Mucosa of descending colon (tissue), 3 donors: ENCODE measurements at regions not wholly inside any gene's neighbourhood (a gene's known extent, or its start where the extent isn't known, plus 50 kb on each side); places are given as distances from the start of the nearest gene placed in this dataset.

Source experiments
- ATAC-seq: fragments of 200-7000 bp; cut with Tn5 transposase; one replicate; pipeline ENCODE4 v1.9.1; 2020; ENCODE audit warnings: mild to moderate bottlenecking, moderate library complexity
- DNase-seq, 3 donors: peaks; one replicate each; pipeline ENCODE4 v3.0.0-alpha.2; 2020
- H3K36me3 ChIP-seq: fragments of 200-600 bp; one replicate; pipeline ENCODE4 v1.8.0; 2021; ENCODE audit warnings: low read depth, mild to moderate bottlenecking
- H3K4me1 ChIP-seq: fragments of 200-600 bp; one replicate; pipeline ENCODE4 v1.8.0; 2021; ENCODE audit warnings: low read depth, mild to moderate bottlenecking
- H3K4me3 ChIP-seq: fragments of 200-600 bp; one replicate; pipeline ENCODE4 v1.8.0; 2021; ENCODE audit warnings: mild to moderate bottlenecking
- H3K9me3 ChIP-seq: fragments of 200-600 bp; one replicate; pipeline ENCODE4 v1.8.0; 2021; ENCODE audit warnings: mild to moderate bottlenecking
- CTCF ChIP-seq: fragments of 200-600 bp; IDR thresholded peaks from one replicate; pipeline ENCODE4 v1.8.0; 2022; ENCODE audit warnings: antibody characterized with exemption, mild to moderate bottlenecking
- intact Hi-C, 2 donors: fragments of 100-400 bp; cut with DNase I in 1 of 2; cut with micrococcal nuclease in 1 of 2; formaldehyde crosslinking; loops; one replicate each; pipeline versions ENCODE4 v1.11.0 to v1.11.1; 2022; cut with DNase I, micrococcal nuclease
- donor health status: DM: no; HTN: no; CAD: no; lungs with moderate emphysema.
- donor health status: DM: no; HTN: no; CAD: no.
- donor health status: DM: no; HTN: yes; CAD: no.

- TF ChIP-seq CTCF: no peak
- no peaks in the 10 kb centered on the region for H3K36me3 ChIP-seq
- DNase-seq: no peak
- H3K9me3 ChIP-seq: no peaks in the 10 kb centered on the region
- H3K4me3 ChIP-seq: no peak overlapping the region
- intact Hi-C loops: no loop called here
- ATAC-seq: no peak
- H3K4me1 ChIP-seq: no peaks in the 10 kb centered on the region
Measured at GRCh38 chr6:96301781-96302180, 219.8 kb upstream of the UFL1 start.

- no peaks in the 10 kb centered on the region for H3K9me3 ChIP-seq
- no peak for TF ChIP-seq CTCF
- intact Hi-C loops: no loop called here
- ATAC-seq: no peak
- no peak for DNase-seq
- no peaks in the 10 kb centered on the region for H3K4me1 ChIP-seq
- H3K4me3 ChIP-seq: no peak overlapping the region
- H3K36me3 ChIP-seq: no peaks in the 10 kb centered on the region
Measured at GRCh38 chr6:96302991-96303390, 218.6 kb upstream of the UFL1 start.

GRCh38 chr6:96304997-96305396 is 216.6 kb upstream of the UFL1 start:
- H3K4me3 ChIP-seq: no peak overlapping the region
- H3K36me3 ChIP-seq: no peaks in the 10 kb centered on the region
- H3K4me1 ChIP-seq: no peaks in the 10 kb centered on the region
- DNase-seq (no peak), ATAC-seq (peak; percentile 38)
- intact Hi-C loops: no loop called here
- no peaks in the 10 kb centered on the region for H3K9me3 ChIP-seq
- no peak for TF ChIP-seq CTCF

- H3K36me3 ChIP-seq: no peaks in the 10 kb centered on the region
- no peak for DNase-seq
- ATAC-seq: no peak
- no peaks in the 10 kb centered on the region for H3K4me1 ChIP-seq
- no peaks in the 10 kb centered on the region for H3K9me3 ChIP-seq
- H3K4me3 ChIP-seq: no peak overlapping the region
- intact Hi-C loops: no loop called here
- TF ChIP-seq CTCF: no peak
Measured at GRCh38 chr6:96330884-96331283, 190.7 kb upstream of the UFL1 start.

GRCh38 chr6:96340164-96340563 is 181.4 kb upstream of the UFL1 start:
- H3K36me3 ChIP-seq: no peaks in the 10 kb centered on the region

More at GRCh38 chr6:96340164-96340563, 181.4 kb upstream of the UFL1 start:
- Histone ChIP-seq H3K4me3 (no peak overlapping the region), H3K4me1 (no peaks in the 10 kb centered on the region), H3K9me3 (no peaks in the 10 kb centered on the region)
- intact Hi-C loops: no loop called here
- ATAC-seq (no peak), DNase-seq (no peak)
- TF ChIP-seq CTCF: no peak
